Progenitor cell of endocrine pancreas (in vitro differentiated cells): ENCODE measurements at regions not wholly inside any gene's neighbourhood (a gene's known extent, or its start where the extent isn't known, plus 50 kb on each side); places are given as distances from the start of the nearest gene placed in this dataset.
"Not testable (repeated sequence)": the region's sequence is repeated elsewhere in the genome, so short reads cannot be mapped to it uniquely, and the experiment has no call there.

Experiments
- DNase-seq: peaks from one replicate; pipeline ENCODE4 v3.0.0; 2021; ENCODE audit warnings: low spot score; ENCODE audit not compliant: unreplicated experiment
- H3K27ac Mint-ChIP-seq: 2 replicates; pipeline ENCODE4 v1.8.0; 2021; ENCODE audit warnings: mild to moderate bottlenecking, moderate library complexity, mixed read lengths
- H3K27me3 Mint-ChIP-seq: 2 replicates; pipeline ENCODE4 v1.8.0; 2021; ENCODE audit warnings: mixed read lengths
- H3K36me3 Mint-ChIP-seq: 2 replicates; pipeline ENCODE4 v1.8.0; 2022; ENCODE audit warnings: mixed read lengths; ENCODE audit not compliant: insufficient read depth
- H3K4me1 Mint-ChIP-seq: 2 replicates; pipeline ENCODE4 v1.8.0; 2021; ENCODE audit warnings: low read depth, mixed read lengths
- H3K4me3 Mint-ChIP-seq: 2 replicates; pipeline ENCODE4 v1.8.0; 2021; ENCODE audit warnings: low read depth, mild to moderate bottlenecking, moderate library complexity, mixed read lengths
- H3K9me3 Mint-ChIP-seq: 2 replicates; pipeline ENCODE4 v1.8.0; 2021; ENCODE audit warnings: low read depth, mixed read lengths
- CTCF ChIP-seq: fragments of 200-600 bp; sonication (generic); IDR thresholded peaks from one replicate; pipeline ENCODE4 v1.5.0; 2021; ENCODE audit warnings: antibody characterized with exemption, mild to moderate bottlenecking; ENCODE audit not compliant: unreplicated experiment

GRCh38 chr4:105068516-105068915, 78.2 kb upstream of the TET2 start:
- Mint-ChIP-seq H3K9me3 (no peaks in the 10 kb centered on the region), H3K4me3 (no peak overlapping the region), H3K36me3 (no peaks in the 10 kb centered on the region), H3K27me3 (peaks cover 3% of the 10 kb centered on the region), H3K4me1 (no peaks in the 10 kb centered on the region), H3K27ac (peak overlapping the region; percentile 23)
- no peak for TF ChIP-seq CTCF
- DNase-seq = no peak

- H3K36me3 Mint-ChIP-seq, H3K4me1 Mint-ChIP-seq, H3K27me3 Mint-ChIP-seq, H3K9me3 Mint-ChIP-seq, H3K4me3 Mint-ChIP-seq, DNase-seq, H3K27ac Mint-ChIP-seq: not testable (repeated sequence)
Observed at GRCh38 chr4:105072095-105072494, 74.6 kb upstream of the TET2 start.

DNA sequence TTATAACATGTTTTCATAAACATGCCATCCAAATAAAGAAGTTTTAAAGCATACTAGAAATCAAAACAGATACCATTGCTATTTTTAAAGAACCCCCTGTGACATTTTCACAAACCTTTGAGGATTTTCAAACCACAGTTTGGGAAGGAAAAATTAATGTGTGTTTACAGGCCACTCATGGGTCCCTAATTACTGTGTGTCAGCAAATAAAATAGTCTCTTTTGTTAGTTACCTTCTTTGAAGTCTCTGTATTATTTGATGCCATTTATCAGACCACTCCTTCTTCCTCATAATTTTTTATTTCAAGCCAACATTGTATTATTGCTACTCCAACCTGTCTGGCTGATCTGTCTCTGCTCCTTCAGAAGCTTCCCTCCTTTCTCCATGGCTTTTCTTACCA, 72.6 kb upstream of the TET2 start:
- Mint-ChIP-seq H3K4me1 (no peaks in the 10 kb centered on the region), H3K27ac (no peak overlapping the region), H3K36me3 (no peaks in the 10 kb centered on the region), H3K9me3 (no peaks in the 10 kb centered on the region), H3K27me3 (peaks cover 6% of the 10 kb centered on the region), H3K4me3 (no peak overlapping the region)
- no peak for TF ChIP-seq CTCF
- no peak for DNase-seq

- Mint-ChIP-seq H3K4me3 (no peak overlapping the region), H3K36me3 (no peaks in the 10 kb centered on the region), H3K4me1 (no peaks in the 10 kb centered on the region), H3K9me3 (no peaks in the 10 kb centered on the region), H3K27me3 (peaks cover 6% of the 10 kb centered on the region), H3K27ac (no peak overlapping the region)
- TF ChIP-seq CTCF = no peak
- no peak for DNase-seq
Observed at GRCh38 chr4:105075045-105075444, 71.6 kb upstream of the TET2 start.

GRCh38 chr4:105088110-105088879, 58.4 kb upstream of the TET2 start:
- Mint-ChIP-seq H3K9me3 (peaks cover 3% of the 10 kb centered on the region), H3K4me3 (no peak overlapping the region), H3K27me3 (no peaks in the 10 kb centered on the region), H3K4me1 (no peaks in the 10 kb centered on the region), H3K36me3 (no peaks in the 10 kb centered on the region), H3K27ac (no peak overlapping the region)
- no peak for DNase-seq
- no peak for TF ChIP-seq CTCF

GRCh38 chr4:105092356-105092755, 54.3 kb upstream of the TET2 start:
- no peak for DNase-seq
- H3K4me3 Mint-ChIP-seq = no peak overlapping the region
- no peak for TF ChIP-seq CTCF
- no peak overlapping the region for H3K27ac Mint-ChIP-seq
- peaks cover 4% of the 10 kb centered on the region for H3K9me3 Mint-ChIP-seq
- no peaks in the 10 kb centered on the region for H3K27me3 Mint-ChIP-seq
- no peaks in the 10 kb centered on the region for H3K36me3 Mint-ChIP-seq
- no peaks in the 10 kb centered on the region for H3K4me1 Mint-ChIP-seq
